ENCODE measurements at regions not wholly inside any gene's neighbourhood (a gene's known extent, or its start where the extent isn't known, plus 50 kb on each side); places are given as distances from the start of the nearest gene placed in this dataset.
"Not testable (repeated sequence)": the region's sequence is repeated elsewhere in the genome, so short reads cannot be mapped to it uniquely, and the experiment has no call there.

DNA sequence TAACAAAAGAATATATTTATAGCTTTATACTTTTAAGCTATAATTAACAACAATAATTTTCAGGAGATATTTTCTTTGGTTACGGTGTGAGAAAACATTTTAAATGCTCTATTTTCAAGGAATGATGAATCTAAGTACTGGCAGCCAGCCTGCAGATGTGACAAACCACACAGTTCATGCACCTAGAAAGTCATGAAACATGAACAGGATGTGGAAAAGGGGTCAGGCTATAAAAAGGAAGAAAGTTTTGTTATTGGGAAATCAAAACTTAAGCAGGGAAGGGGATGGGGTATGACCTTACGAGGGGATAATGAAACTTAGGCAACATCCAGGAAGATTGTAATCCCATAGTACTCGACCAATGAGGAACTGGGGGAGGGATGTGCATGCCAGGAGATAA, 508.7 kb upstream of the GRAMD2B start:
- H3K4me3 ChIP-seq: no peak overlapping the region
- H3K9me3 ChIP-seq: peaks cover 4% of the 10 kb centered on the region; the same call in 1 of the 3 replicates
- no peak for FAIRE-seq
- H3K4me1 ChIP-seq: no peaks in the 10 kb centered on the region
- TF ChIP-seq ZFP36 (IDR thresholded peaks at IDR 0.05; ENCODE audit: borderline replicate concordance, partially characterized antibody): no peak
- no peak for TF ChIP-seq NPAS2 (CRISPR knock-in tag; IDR thresholded peaks at IDR 0.05; ENCODE audit: borderline replicate concordance)
- no peak for TF ChIP-seq SMC3 (IDR thresholded peaks at IDR 0.05)
- TF ChIP-seq ZC3H11A (IDR thresholded peaks at IDR 0.05): no peak
- TF ChIP-seq NFE2L2 (conservative IDR thresholded peaks at IDR 0.05; ENCODE audit: low read length): no peak
- no peak for TF ChIP-seq SREBF2 (IDR thresholded peaks at IDR 0.05)
- TF ChIP-seq POLR2AphosphoS2 (conservative IDR thresholded peaks at IDR 0.05; ENCODE audit: low read length): no peak
- TF ChIP-seq, protein P1, sequence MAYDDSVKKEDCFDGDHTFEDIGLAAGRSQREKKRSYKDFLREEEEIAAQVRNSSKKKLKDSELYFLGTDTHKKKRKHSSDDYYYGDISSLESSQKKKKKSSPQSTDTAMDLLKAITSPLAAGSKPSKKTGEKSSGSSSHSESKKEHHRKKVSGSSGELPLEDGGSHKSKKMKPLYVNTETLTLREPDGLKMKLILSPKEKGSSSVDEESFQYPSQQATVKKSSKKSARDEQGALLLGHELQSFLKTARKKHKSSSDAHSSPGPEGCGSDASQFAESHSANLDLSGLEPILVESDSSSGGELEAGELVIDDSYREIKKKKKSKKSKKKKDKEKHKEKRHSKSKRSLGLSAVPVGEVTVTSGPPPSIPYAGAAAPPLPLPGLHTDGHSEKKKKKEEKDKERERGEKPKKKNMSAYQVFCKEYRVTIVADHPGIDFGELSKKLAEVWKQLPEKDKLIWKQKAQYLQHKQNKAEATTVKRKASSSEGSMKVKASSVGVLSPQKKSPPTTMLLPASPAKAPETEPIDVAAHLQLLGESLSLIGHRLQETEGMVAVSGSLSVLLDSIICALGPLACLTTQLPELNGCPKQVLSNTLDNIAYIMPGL (CRISPR knock-in tag; IDR thresholded peaks at IDR 0.05; ENCODE audit: borderline replicate concordance): no peak
- DNase-seq (ENCODE audit: low read depth in 1 of 2, low spot score in 1 of 2): no peak
- no peak overlapping the region for H3K4me2 ChIP-seq
- ATAC-seq: no peak
- CTCF ChIA-PET: no interaction called here
- 7% methylated on average over 3 of the region's 3 CpGs for WGBS (ENCODE audit: missing lambda C conversion rate)
- H3K27ac ChIP-seq: no peak overlapping the region
- POLR2A ChIA-PET: no interaction called here

DNA sequence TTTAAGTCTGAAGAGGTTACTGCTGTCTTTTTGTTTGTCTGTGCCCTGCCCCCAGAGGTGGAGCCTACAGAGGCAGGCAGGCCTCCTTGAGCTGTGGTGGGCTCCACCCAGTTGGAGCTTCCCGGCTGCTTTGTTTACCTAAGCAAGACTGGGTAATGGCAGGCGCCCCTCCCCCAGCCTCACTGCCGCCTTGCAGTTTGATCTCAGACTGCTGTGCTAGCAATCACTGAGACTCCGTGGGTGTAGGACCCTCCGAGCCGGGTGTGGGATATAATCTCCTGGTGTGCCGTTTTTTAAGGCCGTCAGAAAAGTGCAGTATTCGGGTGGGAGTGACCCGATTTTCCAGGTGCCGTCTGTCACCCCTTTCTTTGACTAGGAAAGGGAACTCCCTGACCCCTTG, 499.3 kb upstream of the GRAMD2B start:
- H3K4me2 ChIP-seq; POLR2A ChIA-PET; ATAC-seq; CTCF ChIA-PET; H3K9me3 ChIP-seq; H3K4me1 ChIP-seq; H3K27ac ChIP-seq; DNase-seq (ENCODE audit: low read depth in 1 of 2, low spot score in 1 of 2); H3K4me3 ChIP-seq; FAIRE-seq: not testable (repeated sequence)
- 3% methylated on average over 6 of the region's 11 CpGs for WGBS (ENCODE audit: missing lambda C conversion rate)

DNA sequence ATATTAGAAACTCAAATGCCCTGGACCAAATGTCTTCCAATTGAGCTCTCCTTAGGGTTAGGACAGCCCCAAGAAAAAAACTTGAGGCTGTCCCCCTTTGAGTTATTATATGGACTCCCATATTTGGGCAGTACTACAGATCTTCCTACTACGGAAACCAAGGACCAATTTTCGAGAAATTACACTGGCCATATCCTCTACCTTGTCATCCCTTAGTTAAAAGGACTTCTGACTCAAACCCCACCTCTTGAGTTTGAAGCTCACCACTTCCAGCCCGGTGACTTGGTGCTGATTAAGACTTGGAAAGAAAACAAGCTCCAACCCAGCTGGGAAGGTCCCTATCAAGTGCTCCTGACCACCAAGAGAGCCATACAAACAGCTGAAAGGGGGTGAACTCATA, 497.0 kb upstream of the GRAMD2B start:
- H3K4me1 ChIP-seq: no peaks in the 10 kb centered on the region
- ATAC-seq (no peak), FAIRE-seq (no peak), DNase-seq (ENCODE audit: low read depth in 1 of 2, low spot score in 1 of 2) (no peak)
- WGBS (ENCODE audit: missing lambda C conversion rate): 3% methylated on average over 3 of the region's 3 CpGs
- no peak overlapping the region for H3K4me3 ChIP-seq
- H3K4me2 ChIP-seq: no peak overlapping the region
- no peak overlapping the region for H3K27ac ChIP-seq
- ChIA-PET CTCF (no interaction called here), POLR2A (no interaction called here)
- H3K9me3 ChIP-seq: no peaks in the 10 kb centered on the region
- TF ChIP-seq EHMT2 (IDR thresholded peaks at IDR 0.05; ENCODE audit: low read depth): no peak
- TF ChIP-seq JUN (IDR thresholded peaks at IDR 0.05): no peak
- TF ChIP-seq GATA3 (IDR thresholded peaks at IDR 0.05; ENCODE audit: borderline replicate concordance): no peak
- no peak for TF ChIP-seq ZNF302 (CRISPR knock-in tag; IDR thresholded peaks at IDR 0.05)
- TF ChIP-seq, protein P2, sequence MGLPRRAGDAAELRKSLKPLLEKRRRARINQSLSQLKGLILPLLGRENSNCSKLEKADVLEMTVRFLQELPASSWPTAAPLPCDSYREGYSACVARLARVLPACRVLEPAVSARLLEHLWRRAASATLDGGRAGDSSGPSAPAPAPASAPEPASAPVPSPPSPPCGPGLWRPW (IDR thresholded peaks at IDR 0.05): no peak
- no peak for TF ChIP-seq TFCP2L1 (CRISPR knock-in tag; IDR thresholded peaks at IDR 0.05)
- TF ChIP-seq ZC3H11A (IDR thresholded peaks at IDR 0.05): no peak
- no peak for TF ChIP-seq EHF (CRISPR knock-in tag; IDR thresholded peaks at IDR 0.05)
- TF ChIP-seq RAD21 (conservative IDR thresholded peaks at IDR 0.05 in 1 of 2, IDR thresholded peaks at IDR 0.05 in 1 of 2): no peak
- no peak for TF ChIP-seq NR3C1 (IDR thresholded peaks at IDR 0.05)
- TF ChIP-seq RCOR1 (IDR thresholded peaks at IDR 0.05; ENCODE audit: low read depth, low read length): no peak
- TF ChIP-seq NFE2L2 (conservative IDR thresholded peaks at IDR 0.05; ENCODE audit: low read length): no peak
- TF ChIP-seq, protein P3, sequence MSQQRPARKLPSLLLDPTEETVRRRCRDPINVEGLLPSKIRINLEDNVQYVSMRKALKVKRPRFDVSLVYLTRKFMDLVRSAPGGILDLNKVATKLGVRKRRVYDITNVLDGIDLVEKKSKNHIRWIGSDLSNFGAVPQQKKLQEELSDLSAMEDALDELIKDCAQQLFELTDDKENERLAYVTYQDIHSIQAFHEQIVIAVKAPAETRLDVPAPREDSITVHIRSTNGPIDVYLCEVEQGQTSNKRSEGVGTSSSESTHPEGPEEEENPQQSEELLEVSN (IDR thresholded peaks at IDR 0.05; ENCODE audit: borderline replicate concordance, low read depth): no peak
- TF ChIP-seq FOSB (CRISPR knock-in tag; IDR thresholded peaks at IDR 0.05): no peak
- no peak for TF ChIP-seq JUNB (IDR thresholded peaks at IDR 0.05)
- TF ChIP-seq, protein P4, sequence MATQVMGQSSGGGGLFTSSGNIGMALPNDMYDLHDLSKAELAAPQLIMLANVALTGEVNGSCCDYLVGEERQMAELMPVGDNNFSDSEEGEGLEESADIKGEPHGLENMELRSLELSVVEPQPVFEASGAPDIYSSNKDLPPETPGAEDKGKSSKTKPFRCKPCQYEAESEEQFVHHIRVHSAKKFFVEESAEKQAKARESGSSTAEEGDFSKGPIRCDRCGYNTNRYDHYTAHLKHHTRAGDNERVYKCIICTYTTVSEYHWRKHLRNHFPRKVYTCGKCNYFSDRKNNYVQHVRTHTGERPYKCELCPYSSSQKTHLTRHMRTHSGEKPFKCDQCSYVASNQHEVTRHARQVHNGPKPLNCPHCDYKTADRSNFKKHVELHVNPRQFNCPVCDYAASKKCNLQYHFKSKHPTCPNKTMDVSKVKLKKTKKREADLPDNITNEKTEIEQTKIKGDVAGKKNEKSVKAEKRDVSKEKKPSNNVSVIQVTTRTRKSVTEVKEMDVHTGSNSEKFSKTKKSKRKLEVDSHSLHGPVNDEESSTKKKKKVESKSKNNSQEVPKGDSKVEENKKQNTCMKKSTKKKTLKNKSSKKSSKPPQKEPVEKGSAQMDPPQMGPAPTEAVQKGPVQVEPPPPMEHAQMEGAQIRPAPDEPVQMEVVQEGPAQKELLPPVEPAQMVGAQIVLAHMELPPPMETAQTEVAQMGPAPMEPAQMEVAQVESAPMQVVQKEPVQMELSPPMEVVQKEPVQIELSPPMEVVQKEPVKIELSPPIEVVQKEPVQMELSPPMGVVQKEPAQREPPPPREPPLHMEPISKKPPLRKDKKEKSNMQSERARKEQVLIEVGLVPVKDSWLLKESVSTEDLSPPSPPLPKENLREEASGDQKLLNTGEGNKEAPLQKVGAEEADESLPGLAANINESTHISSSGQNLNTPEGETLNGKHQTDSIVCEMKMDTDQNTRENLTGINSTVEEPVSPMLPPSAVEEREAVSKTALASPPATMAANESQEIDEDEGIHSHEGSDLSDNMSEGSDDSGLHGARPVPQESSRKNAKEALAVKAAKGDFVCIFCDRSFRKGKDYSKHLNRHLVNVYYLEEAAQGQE (IDR thresholded peaks at IDR 0.05): no peak
- no peak for TF ChIP-seq MAZ (IDR thresholded peaks at IDR 0.05; ENCODE audit: borderline replicate concordance, low read depth, low read length)
- TF ChIP-seq CHD2 (IDR thresholded peaks at IDR 0.05; ENCODE audit: low read length, partially characterized antibody): no peak
- TF ChIP-seq ZSCAN20 (CRISPR knock-in tag; IDR thresholded peaks at IDR 0.05): no peak
